OCI-LY7 (cell line): ENCODE measurements at regions not wholly inside any gene's neighbourhood (a gene's known extent, or its start where the extent isn't known, plus 50 kb on each side); places are given as distances from the start of the nearest gene placed in this dataset.

Experiments used
- EZH2phosphoT487 ChIP-seq: fragments of 200-600 bp; sonication (generic); IDR thresholded peaks from 2 replicates; pipeline ENCODE4 v1.6.1; 2018; ENCODE audit warnings: low read depth, borderline replicate concordance, mild to moderate bottlenecking, mixed run types, antibody characterized with exemption, low read length, moderate library complexity, mixed read lengths
- TF ChIP-seq, protein P1 (sequence below): fragments of 200-600 bp; sonication (generic); conservative IDR thresholded peaks from 2 replicates; pipeline ENCODE4 v1.5.1; 2014; ENCODE audit warnings: mild to moderate bottlenecking, antibody characterized with exemption, low read length, moderate library complexity, mixed read lengths

DNA sequence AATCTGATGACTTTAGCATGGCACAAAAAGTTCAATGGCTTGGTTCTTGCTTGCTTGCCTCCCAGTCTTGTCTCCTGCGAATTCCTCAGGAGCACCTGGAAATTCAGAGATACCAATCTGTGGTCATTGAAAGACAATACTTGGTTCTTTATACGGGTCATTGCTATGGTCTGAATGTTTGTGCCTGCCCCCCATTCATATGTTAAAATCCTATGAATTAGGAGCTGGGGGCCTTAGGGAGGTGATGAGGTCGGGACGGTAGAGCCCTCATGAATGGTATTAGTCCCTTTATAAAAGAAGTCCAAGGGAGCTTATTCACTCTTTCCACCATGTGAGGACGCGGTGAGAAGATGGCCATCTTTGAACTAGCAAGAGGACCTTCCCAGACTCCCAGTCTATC lies 721.8 kb downstream of the UTRN start:
- TF ChIP-seq, protein P1, sequence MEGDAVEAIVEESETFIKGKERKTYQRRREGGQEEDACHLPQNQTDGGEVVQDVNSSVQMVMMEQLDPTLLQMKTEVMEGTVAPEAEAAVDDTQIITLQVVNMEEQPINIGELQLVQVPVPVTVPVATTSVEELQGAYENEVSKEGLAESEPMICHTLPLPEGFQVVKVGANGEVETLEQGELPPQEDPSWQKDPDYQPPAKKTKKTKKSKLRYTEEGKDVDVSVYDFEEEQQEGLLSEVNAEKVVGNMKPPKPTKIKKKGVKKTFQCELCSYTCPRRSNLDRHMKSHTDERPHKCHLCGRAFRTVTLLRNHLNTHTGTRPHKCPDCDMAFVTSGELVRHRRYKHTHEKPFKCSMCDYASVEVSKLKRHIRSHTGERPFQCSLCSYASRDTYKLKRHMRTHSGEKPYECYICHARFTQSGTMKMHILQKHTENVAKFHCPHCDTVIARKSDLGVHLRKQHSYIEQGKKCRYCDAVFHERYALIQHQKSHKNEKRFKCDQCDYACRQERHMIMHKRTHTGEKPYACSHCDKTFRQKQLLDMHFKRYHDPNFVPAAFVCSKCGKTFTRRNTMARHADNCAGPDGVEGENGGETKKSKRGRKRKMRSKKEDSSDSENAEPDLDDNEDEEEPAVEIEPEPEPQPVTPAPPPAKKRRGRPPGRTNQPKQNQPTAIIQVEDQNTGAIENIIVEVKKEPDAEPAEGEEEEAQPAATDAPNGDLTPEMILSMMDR, result no peak
- TF ChIP-seq EZH2phosphoT487, result no peak
